Astrocyte of the spinal cord (primary cell): ENCODE measurements at regions not wholly inside any gene's neighbourhood (a gene's known extent, or its start where the extent isn't known, plus 50 kb on each side); places are given as distances from the start of the nearest gene placed in this dataset.
"Not testable (repeated sequence)": the region's sequence is repeated elsewhere in the genome, so short reads cannot be mapped to it uniquely, and the experiment has no call there.

Experiments used
- DNase-seq: peaks from one replicate; pipeline ENCODE4 v3.0.0; 2011; ENCODE audit warnings: low read depth, low spot score
- H3K4me3 ChIP-seq: 2 replicates; pipeline ENCODE4 v1.5.1; 2011; ENCODE audit warnings: low read depth, mild to moderate bottlenecking, low read length, moderate library complexity
- CTCF ChIP-seq: IDR thresholded peaks from 2 replicates; pipeline ENCODE4 v1.5.1; 2012; ENCODE audit warnings: low read depth, mild to moderate bottlenecking, low read length, inconsistent platforms
- in situ Hi-C: cut with HindIII; loops from 2 replicates; pipeline ENCODE4 v1.10.0; 2017; ENCODE audit warnings: low sequenced_read_pairs

DNA sequence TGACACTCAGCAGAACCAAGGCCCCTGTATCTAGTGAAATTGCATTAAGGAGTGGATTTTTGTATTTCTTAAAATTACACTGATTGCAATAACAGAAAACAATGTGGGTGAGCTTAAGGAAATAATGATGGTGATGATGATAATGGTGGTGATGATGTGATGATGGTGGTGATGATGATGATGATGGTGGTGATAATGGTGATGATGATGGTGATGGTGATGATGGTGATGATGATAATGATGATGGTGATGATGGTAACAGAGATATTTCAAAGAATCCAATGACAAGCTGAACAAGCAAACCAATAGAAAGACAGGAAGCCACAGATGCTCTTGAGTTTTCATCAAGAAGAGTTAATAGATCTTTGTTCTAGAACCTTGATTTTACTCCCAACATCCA is 630.7 kb upstream of the AUTS2 start:
- H3K4me3 ChIP-seq: no peak overlapping the region
- TF ChIP-seq CTCF: no peak
- in situ Hi-C loops: no loop called here
- no peak for DNase-seq

DNA sequence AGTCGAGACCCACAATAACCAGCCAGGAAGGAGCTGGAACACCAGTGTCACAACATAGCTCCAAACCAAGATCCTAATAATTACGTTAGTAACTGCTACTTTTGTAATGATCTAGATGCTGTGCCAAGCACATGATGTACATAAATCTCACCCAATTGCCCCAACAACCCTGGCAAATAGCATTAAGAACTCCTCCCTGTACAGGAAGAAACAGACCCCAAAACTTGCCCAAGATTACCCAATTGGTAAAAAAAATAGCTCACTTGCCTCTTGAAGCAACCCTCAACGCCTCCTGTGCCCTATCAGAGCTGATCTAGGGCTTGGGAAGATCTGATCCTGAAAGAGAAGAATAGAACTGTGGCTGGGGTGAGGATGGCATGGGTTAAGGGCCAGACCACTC is 628.7 kb upstream of the AUTS2 start:
- no peak for DNase-seq
- in situ Hi-C loops: no loop called here
- no peak for TF ChIP-seq CTCF
- H3K4me3 ChIP-seq: no peak overlapping the region

GRCh38 chr7:68971634-68972340 is 626.5 kb upstream of the AUTS2 start:
- no peak overlapping the region for H3K4me3 ChIP-seq
- TF ChIP-seq CTCF: no peak
- DNase-seq: no peak
- in situ Hi-C loops: no loop called here

DNA sequence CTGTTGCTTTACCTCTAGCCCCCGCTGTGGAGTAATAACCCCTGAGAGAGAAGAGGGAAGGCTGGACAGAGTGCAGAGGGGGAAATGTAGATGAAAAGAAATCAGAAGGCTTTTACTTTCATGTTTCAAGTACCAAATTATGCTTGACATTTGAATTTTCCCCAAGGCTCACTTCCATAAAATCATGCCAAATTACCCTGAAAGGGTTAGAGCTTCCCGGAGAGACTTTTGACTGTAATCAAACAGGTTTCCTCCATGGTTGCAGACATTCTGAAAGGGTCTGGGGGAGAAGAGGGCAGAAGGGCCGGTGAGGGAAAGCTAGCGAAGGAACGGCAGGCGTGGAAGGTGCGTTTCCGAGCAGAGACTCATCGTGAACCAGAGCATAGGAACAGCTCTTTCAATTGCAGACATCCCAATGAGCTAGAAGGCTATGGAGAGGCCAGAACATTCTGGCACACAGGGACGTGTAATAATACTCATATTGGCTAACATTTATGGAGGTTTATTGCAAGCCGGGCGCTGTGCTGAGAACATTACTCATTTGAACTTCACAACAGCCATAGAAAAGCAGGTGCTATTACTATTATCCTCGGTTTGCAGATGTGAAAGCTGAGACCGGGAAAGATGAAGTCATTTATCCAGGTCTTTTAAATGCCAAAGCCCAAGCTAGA is 620.8 kb upstream of the AUTS2 start:
- no peak overlapping the region for H3K4me3 ChIP-seq
- no peak for DNase-seq
- TF ChIP-seq CTCF: no peak
- in situ Hi-C loops: no loop called here

DNA sequence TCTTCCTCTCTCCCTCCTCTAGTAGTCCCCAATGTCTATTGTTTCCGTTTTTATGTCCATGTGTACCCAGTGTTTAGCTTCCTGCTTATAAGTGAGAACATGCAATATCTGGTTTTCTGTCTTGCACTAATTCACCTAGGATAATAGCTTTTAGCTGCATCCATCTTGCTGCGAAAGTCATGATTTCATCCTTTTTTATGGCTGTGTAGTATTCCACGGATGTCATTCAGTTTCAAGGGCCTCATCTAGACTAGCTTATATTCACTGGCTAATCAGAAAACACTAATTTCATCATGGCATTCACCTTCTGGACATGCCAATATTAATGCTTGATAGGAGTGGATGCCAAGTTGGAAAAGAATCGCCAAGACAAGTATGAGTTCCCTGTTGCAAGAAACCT is 619.6 kb upstream of the AUTS2 start:
- H3K4me3 ChIP-seq: no peak overlapping the region
- no peak for DNase-seq
- in situ Hi-C loops: no loop called here
- TF ChIP-seq CTCF: no peak

DNA sequence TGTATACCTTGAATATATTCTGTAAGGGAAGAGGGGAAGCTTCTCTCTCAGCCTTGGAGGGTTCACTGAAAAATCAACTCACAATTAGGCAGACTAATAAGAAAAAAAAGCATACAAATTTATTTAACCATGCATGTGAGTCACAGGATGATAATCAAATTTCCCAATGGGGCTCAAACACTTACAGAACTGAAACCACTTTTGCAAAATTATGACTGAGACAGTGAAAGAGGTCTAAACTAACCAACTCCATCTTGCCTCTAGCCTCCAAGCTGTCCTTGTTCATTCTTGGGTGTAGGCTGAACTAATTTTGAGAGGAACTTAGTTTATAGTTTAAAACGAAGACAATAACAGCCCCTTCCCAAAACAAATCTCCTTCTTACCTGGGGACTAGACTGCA is 618.3 kb upstream of the AUTS2 start:
- peak; percentile 24 for DNase-seq
- no peak for TF ChIP-seq CTCF
- in situ Hi-C loops: no loop called here
- H3K4me3 ChIP-seq: no peak overlapping the region

DNA sequence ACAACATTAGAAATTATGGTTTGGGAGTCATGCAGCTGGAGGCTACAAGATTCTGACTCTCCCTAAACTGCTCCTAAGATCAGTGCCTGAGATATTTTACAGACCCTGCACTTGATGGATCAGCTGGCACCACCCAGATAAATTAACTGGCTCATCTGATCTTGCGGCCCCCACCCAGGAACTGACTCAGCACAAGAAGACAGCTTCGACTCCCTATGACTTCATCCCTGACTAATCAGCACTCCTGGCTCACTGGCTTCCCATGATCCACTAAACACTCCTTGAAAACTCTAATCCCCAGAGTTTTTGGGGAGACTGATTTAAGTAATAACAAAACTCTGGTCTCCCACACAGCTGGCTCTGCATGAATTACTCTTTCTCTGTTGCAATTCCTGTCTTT is 617.8 kb upstream of the AUTS2 start:
- in situ Hi-C loops, H3K4me3 ChIP-seq: not testable (repeated sequence)
- DNase-seq: peak; percentile 32
